ENCODE measurements at regions not wholly inside any gene's neighbourhood (a gene's known extent, or its start where the extent isn't known, plus 50 kb on each side); places are given as distances from the start of the nearest gene placed in this dataset.

- no peak overlapping the region for H3K4me3 ChIP-seq (replicated peaks; ENCODE audit: low read depth, low read length)
- no peak for TF ChIP-seq CTCF (IDR thresholded peaks at IDR 0.05; ENCODE audit: low read depth, low read length, missing control alignments)
- DNase-seq (ENCODE audit: extremely low read depth, low read depth): no peak
Measured at GRCh38 chr10:128431506-128431905, 305.3 kb upstream of the MKI67 start.

- DNase-seq (ENCODE audit: extremely low read depth, low read depth): no peak
- no peak overlapping the region for H3K4me3 ChIP-seq (replicated peaks; ENCODE audit: low read depth, low read length)
- no peak for TF ChIP-seq CTCF (IDR thresholded peaks at IDR 0.05; ENCODE audit: low read depth, low read length, missing control alignments)
Measured at GRCh38 chr10:128432011-128432410, 305.8 kb upstream of the MKI67 start.

- no peak for TF ChIP-seq CTCF (IDR thresholded peaks at IDR 0.05; ENCODE audit: low read depth, low read length, missing control alignments)
- H3K4me3 ChIP-seq (replicated peaks; ENCODE audit: low read depth, low read length): no peak overlapping the region
- DNase-seq (ENCODE audit: extremely low read depth, low read depth): no peak
Measured at GRCh38 chr10:128432423-128432822, 306.2 kb upstream of the MKI67 start.

- no peak for DNase-seq (ENCODE audit: extremely low read depth, low read depth)
- H3K4me3 ChIP-seq (replicated peaks; ENCODE audit: low read depth, low read length): no peak overlapping the region
- TF ChIP-seq CTCF (IDR thresholded peaks at IDR 0.05; ENCODE audit: low read depth, low read length, missing control alignments): no peak
Measured at GRCh38 chr10:128435811-128436210, 309.6 kb upstream of the MKI67 start.

GRCh38 chr10:128437786-128438345 is 311.6 kb upstream of the MKI67 start:
- DNase-seq (ENCODE audit: extremely low read depth, low read depth): no peak
- H3K4me3 ChIP-seq (replicated peaks; ENCODE audit: low read depth, low read length): no peak overlapping the region
- no peak for TF ChIP-seq CTCF (IDR thresholded peaks at IDR 0.05; ENCODE audit: low read depth, low read length, missing control alignments)

- no peak for TF ChIP-seq CTCF (IDR thresholded peaks at IDR 0.05; ENCODE audit: low read depth, low read length, missing control alignments)
- DNase-seq (ENCODE audit: extremely low read depth, low read depth): no peak
- no peak overlapping the region for H3K4me3 ChIP-seq (replicated peaks; ENCODE audit: low read depth, low read length)
Measured at GRCh38 chr10:128438417-128439063, 312.3 kb upstream of the MKI67 start.

All from HFF-Myc (cell line).